GM18867 (cell line): ENCODE measurements at regions not wholly inside any gene's neighbourhood (a gene's known extent, or its start where the extent isn't known, plus 50 kb on each side); places are given as distances from the start of the nearest gene placed in this dataset.
"Not testable (repeated sequence)": the region's sequence is repeated elsewhere in the genome, so short reads cannot be mapped to it uniquely, and the experiment has no call there.

Experiments used
- ATAC-seq: cut with Tn5 transposase; IDR thresholded peaks from one replicate; pipeline ENCODE4 v1.9.1; 2021; ENCODE audit warnings: mild to moderate bottlenecking, moderate library complexity; ENCODE audit not compliant: unreplicated experiment

- ATAC-seq, result no peak
Measured at GRCh38 chr7:81487516-81487915, 282.3 kb downstream of the HGF start.

- no peak for ATAC-seq
Measured at GRCh38 chr7:81484261-81484660, 285.6 kb downstream of the HGF start.

DNA sequence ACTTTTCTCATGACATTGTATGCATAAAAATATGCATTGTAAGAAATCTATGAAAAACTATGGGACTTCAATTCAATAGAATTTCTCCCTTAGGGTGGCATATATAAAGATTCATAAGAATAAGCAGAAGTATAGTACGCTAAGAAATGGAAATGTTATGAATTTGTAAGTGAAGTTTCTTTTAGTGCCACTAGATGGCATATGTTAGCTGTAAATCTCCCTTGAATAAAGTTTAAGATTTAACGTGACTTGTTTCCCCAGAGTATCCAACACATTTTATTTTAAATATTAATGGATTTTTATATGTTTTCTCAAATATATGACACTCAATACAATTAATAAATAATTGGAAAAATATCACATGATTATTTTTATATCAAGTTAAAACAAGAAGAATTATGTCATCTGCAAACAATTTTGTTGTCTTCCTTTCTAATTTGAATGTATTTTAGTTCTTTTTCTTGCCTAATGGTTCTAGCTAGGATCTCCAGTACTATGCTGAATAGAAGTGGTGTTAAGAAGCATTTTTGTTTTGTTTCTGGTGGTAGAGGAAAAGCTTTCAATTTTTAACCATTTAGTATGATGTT is 287.2 kb downstream of the HGF start:
- ATAC-seq, result peak; percentile 78

- ATAC-seq, result no peak
Measured at GRCh38 chr7:81478664-81479063, 291.2 kb downstream of the HGF start.

DNA sequence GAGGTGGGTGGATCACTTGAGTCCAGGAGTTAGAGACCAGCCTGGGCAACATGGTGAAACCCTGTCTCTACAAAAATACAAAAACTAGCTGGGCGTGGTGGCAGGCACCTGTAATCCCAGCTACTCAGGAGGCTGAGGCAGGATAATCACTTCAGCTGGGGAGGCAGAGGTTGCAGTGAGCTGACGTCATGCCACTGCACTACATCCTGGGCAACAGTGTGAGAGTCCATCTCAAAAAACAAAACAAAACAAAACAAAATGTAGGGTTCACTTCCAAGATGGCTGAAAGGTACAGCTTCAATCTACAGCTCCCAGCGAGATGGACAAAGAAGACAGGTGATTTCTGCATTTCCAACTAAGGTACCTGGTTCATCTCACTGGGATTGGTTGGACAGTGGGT is 291.6 kb downstream of the HGF start:
- ATAC-seq, result not testable (repeated sequence)

- ATAC-seq, result no peak
Measured at GRCh38 chr7:81473236-81473635, 296.6 kb downstream of the HGF start.

DNA sequence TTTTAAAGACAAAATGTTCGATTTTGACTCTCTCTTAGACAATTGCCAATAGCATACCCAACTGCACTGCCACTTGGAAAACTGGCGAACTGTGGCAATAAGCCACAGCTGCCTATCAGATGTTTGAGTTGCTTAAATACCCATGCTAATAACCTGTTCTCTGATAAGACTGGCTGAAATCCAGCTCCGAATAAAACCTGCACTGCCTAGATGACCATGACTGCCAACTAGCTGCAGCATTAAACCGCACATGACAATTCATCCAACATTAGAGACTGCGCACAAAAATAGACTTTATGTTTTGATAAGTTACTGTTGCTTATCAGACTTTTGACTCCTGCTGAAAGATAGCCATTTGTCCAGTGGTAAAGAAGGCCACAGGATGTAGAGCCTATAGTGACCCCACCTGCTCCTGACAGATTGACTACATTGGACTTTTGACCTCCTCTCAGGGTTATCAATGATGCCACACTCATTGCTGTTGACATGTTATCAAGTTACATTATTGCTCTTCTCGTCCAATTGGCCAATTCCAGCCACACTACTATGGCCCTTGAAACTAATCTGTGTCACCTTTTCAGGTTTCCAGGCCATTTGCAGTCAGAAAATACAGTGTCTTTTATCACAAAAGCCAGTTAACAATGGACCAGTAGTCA is 299.0 kb downstream of the HGF start:
- ATAC-seq, result no peak

DNA sequence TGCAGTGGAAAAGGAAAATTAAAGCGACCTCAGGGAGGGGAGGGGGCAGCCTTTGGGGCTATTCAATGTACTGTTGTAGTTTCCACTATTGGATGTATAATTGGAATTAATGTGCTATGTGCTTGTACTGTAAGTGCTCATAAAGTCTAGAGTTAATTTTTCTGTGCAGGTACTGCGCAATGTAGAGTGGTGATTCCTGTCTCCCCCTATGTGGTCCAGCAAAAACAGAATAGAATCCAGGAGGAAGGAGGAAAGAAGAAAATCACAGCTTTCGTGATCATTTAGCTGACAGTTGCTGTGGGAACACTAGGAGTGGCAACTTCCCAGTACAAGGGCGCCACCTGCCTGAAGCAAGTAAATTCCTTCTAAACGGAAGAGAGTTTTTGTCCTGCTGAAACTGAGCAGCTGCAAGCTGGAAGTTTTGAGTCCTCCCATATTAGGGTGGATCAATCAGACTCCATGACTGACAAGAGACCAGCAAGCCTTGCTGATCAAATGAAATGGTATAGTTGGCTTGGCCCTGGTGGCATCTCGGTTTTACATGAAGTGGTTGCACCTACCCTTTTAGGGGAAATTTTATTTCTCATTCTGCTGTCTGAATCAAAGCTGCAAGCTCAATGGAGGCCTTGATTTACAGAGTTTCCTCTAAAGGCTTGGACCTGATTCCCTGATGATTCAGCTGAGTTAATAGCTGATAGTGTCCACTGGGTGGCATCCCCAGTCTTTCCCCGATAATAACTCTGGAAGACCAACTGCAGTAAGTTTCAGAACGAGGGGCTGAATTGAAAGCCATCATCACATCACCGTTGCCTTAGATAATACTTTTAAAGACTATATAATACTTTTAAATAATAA is 299.8 kb downstream of the HGF start:
- peak; percentile 68 for ATAC-seq

DNA sequence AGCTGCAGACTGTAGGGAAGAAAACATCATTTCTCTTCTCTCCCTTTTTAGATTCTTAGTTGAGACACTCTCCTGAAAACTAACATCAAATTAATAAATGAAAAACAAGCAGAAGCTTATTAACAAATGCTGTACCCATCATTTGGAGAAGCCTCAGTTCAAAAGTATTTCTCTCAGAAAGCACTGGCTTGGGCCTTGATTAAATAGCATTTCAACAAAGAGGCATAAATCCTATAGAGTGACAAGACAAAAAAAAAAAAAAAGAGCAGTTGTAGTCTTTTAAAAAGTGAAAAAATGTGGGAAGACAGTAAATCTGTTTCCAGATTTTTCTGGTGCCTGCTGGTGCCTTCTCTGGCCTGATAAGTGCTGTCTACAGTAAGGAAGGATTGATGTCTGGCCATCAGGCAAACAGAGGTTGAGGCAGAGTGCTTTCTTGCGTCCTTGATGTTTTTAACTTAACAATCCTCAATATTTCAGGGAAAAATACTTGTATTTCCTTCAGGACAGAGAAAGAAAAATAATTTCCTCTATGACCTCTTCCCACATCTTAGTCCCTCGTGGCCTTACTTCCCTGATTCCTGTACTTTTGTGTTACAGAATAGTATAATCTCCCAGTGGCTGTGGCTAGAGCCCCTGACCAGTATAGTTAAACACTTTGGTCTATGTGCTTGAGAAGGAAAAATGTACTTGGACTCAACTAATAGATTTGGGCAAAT is 300.5 kb downstream of the HGF start:
- peak; percentile 16 for ATAC-seq

DNA sequence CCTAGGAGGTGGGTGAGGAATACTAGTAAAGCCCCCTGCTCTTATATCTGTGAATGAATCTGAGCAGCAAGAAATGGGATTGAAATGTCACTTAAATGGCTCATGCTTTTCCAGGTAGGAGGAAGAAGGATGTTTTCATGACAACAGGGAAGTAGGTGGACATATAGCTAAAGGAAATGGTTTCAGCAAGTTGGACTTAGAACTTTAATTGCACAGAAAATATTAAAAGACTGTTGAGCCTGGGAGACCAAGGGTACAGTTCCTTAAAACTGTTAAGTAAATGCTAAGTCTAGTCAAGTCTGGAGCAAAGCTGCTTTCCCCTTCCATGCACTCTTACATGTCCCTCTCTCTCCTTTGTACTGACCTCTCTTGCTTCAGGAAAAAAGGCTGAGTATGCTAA is 301.3 kb downstream of the HGF start:
- ATAC-seq, result no peak

DNA sequence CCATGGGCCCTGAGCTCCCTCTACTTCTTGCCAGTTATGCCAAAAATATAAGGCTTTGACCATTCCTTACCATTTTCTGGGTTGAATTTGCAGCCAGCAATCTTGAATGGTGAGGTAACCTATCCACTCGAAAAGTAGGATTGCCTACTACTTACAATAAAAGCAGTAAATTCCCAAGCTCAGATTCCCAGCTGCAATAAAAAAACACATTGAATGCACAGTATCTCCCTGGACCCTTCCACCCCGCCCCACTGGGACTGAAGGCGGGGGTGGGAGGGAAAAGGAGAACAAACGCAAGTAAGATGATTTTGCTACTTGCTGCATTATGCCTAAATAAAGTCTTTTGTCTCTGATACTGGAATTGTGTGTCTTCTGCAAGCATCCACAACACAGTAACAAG is 301.9 kb downstream of the HGF start:
- no peak for ATAC-seq

DNA sequence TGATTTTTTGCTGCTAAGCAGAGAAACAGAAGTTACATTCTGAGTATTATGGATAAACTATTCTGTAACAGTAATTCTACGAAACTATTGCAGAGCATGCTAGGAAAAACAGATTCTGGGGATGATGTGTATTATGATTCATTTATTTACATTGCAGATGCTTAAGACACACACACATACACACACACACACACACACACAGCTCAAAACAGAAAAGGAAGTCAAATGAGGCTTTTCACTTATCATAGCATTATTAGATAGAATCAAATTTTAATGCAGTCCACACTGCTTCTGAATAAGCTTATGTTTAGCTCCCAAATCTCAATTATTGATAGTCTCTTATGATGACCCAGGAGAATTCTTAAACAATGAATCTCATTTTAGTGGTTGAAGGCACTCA is 307.2 kb downstream of the HGF start:
- no peak for ATAC-seq

DNA sequence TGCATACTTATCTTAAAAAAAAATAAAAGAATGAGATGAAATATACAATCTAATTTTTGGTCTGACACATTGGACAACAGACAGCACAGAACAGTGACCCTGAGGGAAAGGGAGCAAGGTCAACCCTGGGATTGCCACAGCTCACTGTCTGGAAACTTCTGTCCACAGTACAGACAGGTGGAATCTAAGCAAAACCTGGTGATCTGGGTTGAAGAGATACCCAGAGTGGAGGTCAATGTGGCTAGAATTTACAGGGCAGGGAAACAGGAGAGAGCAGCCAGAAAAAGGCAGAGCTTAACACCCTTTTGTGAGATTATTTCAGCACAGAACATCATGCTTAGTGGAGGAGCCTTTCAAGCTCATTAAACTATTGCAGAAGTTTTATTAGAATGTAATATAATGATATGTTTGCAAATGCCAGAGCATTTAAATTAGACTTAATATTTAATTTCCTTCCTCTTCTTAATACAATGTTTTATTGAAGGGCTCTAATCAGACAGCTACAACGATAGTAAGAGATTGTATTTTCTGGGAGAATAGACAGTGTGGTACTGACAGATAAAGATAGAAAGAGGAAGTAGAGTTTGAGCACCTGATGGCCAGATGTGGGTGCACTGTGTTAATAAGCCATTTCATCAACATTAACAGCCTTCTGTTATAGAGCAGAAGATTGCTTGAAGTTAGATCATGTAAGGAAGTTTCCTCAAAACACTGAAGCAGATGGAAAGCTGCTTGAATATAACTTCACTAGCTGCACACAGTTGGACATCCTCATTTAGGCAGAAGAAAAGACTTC is 309.4 kb downstream of the HGF start:
- peak; percentile 58 for ATAC-seq

GRCh38 chr7:81459485-81459884 is 310.4 kb downstream of the HGF start:
- no peak for ATAC-seq

GRCh38 chr7:81457852-81458522 is 311.9 kb downstream of the HGF start:
- ATAC-seq, result no peak

DNA sequence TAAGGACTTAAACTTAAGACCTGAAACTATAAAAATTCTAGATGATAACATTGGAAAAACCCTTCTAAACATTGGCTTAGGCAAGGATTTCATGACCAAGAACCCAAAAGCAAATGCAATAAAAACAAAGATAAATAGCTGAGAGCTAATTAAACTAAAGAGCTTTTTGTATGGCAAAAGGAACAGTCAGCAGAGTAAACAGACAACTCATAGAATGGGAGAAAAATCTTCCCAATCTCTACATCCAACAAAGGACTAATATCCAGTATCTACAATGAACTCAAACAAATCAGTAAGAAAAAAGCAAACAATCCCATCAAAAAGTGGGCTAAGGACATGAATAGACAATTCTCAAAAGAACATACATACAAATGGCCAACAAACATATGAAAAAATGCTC is 316.1 kb downstream of the HGF start:
- ATAC-seq, result not testable (repeated sequence)

DNA sequence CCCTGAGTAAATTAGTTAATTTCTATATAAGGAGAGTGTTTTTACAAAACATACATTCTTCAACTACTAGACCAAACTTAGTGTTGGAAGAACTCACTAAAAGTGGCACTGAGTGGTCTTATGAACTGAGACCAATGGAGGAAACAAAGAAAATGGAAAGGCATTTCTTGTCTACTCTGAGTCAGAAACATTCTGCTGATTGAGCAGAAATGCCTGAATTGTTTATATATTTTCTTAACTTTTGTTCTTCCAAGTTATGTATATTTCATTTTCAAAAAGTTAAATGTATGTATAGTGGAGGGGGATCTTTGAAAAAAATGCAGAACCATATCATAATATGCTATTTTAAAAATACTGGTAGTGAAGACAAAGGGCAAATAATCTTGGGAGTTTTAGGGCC is 320.7 kb downstream of the HGF start:
- ATAC-seq, result no peak

DNA sequence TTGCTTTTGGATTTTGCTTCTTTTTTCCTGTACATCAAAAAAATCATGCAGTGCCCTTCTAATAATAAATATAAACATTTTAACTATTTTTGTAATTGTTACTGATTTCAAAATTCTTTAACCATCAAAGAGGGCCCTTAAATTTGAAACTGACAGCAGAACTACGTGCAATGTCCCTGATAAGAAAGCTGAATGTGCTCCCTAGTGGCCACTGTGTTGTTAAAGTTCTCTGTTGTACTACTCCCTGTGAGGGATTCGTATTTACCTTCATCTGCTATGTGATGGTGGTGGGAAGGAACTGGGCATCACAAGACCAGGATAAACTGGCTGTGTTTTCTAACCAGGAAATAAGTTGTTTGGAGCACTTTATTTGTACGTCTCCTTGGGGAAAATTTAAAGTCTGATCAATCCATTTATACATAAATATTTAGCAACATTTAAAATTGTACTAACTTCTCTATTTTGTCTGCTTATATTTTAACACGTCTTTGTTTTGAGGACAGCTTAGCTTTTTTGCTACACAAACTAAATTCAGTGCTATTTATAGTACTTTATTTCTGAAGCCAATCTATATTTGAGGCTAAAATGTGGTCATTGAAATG is 322.4 kb downstream of the HGF start:
- no peak for ATAC-seq

DNA sequence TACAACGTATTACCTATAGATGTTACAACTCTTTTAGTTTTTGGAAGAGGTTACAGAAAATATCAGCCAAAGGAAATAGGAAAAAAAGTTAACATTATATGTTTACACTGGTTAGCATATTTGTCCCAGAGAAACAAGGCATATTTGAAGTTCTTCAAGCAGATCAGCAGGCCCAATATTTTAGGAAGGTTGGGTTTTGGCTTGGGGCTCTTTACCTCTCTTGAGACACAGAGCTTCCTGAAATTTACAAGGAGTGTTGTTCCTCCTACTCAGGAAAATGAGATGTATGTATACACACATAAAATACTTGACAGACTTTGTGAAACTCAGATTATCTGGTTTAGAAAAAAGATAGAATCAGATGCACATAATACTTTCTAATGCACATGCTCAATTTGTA is 323.6 kb downstream of the HGF start:
- no peak for ATAC-seq

DNA sequence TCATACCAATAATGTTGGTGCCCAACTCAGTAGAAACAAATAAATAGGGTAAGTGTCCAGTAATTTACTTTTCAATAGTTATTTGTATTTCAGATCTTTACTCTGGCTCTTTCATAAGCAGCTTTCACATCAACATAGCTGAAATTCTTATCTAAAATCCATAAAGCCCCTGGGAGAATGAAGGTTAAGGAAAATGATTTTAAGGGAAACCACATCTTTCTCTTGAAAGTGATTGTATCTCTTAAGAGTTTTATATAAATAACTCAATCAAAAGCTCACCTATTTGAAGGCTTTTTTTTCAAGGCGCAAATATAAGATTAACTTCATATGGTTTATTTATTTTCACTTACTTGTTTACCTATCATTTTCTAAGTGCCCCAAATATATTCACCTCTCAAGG is 324.4 kb downstream of the HGF start:
- ATAC-seq, result no peak
